Vagina (tissue), 2 donors: ENCODE measurements at regions not wholly inside any gene's neighbourhood (a gene's known extent, or its start where the extent isn't known, plus 50 kb on each side); places are given as distances from the start of the nearest gene placed in this dataset.

Source experiments
- DNase-seq, 2 donors: peaks; one replicate each; pipeline ENCODE4 v3.0.0-alpha.2; 2017; ENCODE audit errors: extremely low spot score in 2 of 2
- H3K27ac ChIP-seq: fragments of 200-600 bp; sonication (generic); one replicate; pipeline ENCODE4 v1.5.1; 2019
- H3K27me3 ChIP-seq: fragments of 200-600 bp; sonication (generic); one replicate; pipeline ENCODE4 v1.5.1; 2019
- H3K36me3 ChIP-seq, 2 donors: fragments of 200-600 bp; sonication (generic); one replicate each; pipeline ENCODE4 v1.5.1; 2017 to 2019
- H3K4me1 ChIP-seq: fragments of 200-600 bp; sonication (generic); one replicate; pipeline ENCODE4 v1.5.1; 2019
- H3K4me3 ChIP-seq, 2 donors: fragments of 200-600 bp; sonication (generic); 1 replicate in 1 of 2; 2 replicates in 1 of 2; pipeline ENCODE4 v1.5.1; 2016 to 2019
- H3K9me3 ChIP-seq: fragments of 200-600 bp; sonication (generic); one replicate; pipeline ENCODE4 v1.5.1; 2019
- CTCF ChIP-seq, 3 experiments: fragments of 450-650 bp in 2 of 3; fragments of 200-600 bp in 1 of 3; sonication (generic) in 1 of 3; IDR thresholded peaks; one replicate each; pipeline ENCODE4 v1.5.1; 2017 to 2019; ENCODE audit warnings: antibody characterized with exemption in 3 of 3, mild to moderate bottlenecking in 2 of 3, moderate library complexity in 2 of 3
- POLR2A ChIP-seq, 2 donors: fragments of 450-650 bp; IDR thresholded peaks; one replicate each; pipeline ENCODE4 v1.6.1; 2017; ENCODE audit warnings: antibody characterized with exemption in 2 of 2, mild to moderate bottlenecking in 2 of 2, moderate library complexity in 2 of 2
- POLR2AphosphoS5 ChIP-seq, 2 donors: sonication (generic); formaldehyde crosslinking; IDR thresholded peaks; one replicate each; pipeline ENCODE4 v1.9.0; 2017; ENCODE audit warnings: antibody characterized with exemption in 2 of 2, mild to moderate bottlenecking in 2 of 2, low read depth in 1 of 2; ENCODE audit not compliant: insufficient read depth in 1 of 2
- intact Hi-C: fragments of 100-400 bp; cut with DNase I; formaldehyde crosslinking; loops from one replicate; pipeline ENCODE4 v1.15.1; 2023

DNA sequence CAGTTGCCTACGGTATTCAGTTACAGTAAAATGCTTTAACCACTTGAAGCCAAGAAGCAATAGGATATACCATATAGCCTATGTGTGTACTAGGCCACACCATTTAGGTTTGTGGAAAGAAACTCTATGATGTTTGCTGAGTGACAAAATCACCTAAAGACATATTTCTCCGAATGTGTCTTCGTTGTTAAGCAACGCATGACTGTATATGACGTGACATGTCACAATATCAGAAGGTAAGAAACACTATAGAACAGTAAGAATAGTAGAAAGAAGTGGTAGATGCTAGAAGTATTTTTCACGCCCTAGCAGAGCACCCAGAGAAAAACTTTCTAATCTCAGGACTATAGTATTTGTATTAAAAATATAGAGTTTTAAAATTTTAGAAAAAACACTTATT lies 1188.2 kb upstream of the B3GALT2 start:
- Histone ChIP-seq H3K4me3 (no peak overlapping the region), H3K36me3 (no peaks in the 10 kb centered on the region), H3K27me3 (no peaks in the 10 kb centered on the region), H3K4me1 (no peaks in the 10 kb centered on the region), H3K9me3 (no peaks in the 10 kb centered on the region), H3K27ac (no peak overlapping the region)
- TF ChIP-seq POLR2A (IDR thresholded peaks at IDR 0.05) (no peak), CTCF (IDR thresholded peaks at IDR 0.05) (no peak), POLR2AphosphoS5 (IDR thresholded peaks at IDR 0.05; ENCODE audit: insufficient read depth in 1 of 2, low read depth in 1 of 2) (no peak)
- intact Hi-C loops = no loop called here
- DNase-seq = no peak

- intact Hi-C loops = no loop called here
These were observed 1185.9 kb upstream of the B3GALT2 start for GRCh38 chr1:194372266-194372665.

DNA sequence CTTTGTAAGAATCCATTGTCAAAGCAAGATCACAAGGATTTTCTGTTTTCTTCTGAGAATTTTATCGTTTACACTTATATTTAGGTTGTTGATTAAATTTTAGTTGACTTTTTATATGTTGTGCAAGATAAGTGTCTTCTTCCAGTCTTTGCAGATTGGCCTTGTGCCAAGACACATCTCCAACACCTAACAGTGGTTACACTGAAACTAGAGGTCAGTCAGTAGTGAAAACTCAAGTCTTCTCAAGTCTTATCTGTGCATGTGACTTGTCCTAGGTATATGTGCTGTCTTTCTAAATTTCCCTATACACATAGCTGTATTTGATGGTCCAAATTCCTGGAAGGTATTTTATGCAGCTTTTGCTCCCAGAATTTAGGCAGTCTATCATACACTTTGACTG lies 1183.2 kb upstream of the B3GALT2 start:
- DNase-seq = no peak
- Histone ChIP-seq H3K27ac (no peak overlapping the region), H3K4me1 (no peaks in the 10 kb centered on the region), H3K27me3 (no peaks in the 10 kb centered on the region), H3K4me3 (no peak overlapping the region), H3K9me3 (no peaks in the 10 kb centered on the region), H3K36me3 (no peaks in the 10 kb centered on the region)
- TF ChIP-seq POLR2AphosphoS5 (IDR thresholded peaks at IDR 0.05; ENCODE audit: insufficient read depth in 1 of 2, low read depth in 1 of 2) (no peak), POLR2A (IDR thresholded peaks at IDR 0.05) (no peak), CTCF (IDR thresholded peaks at IDR 0.05) (no peak)
- intact Hi-C loops = no loop called here

More at GRCh38 chr1:194372266-194372665, 1185.9 kb upstream of the B3GALT2 start:
- no peaks in the 10 kb centered on the region for H3K4me1 ChIP-seq
- H3K4me3 ChIP-seq = no peak overlapping the region
- TF ChIP-seq POLR2A (IDR thresholded peaks at IDR 0.05) (no peak), POLR2AphosphoS5 (IDR thresholded peaks at IDR 0.05; ENCODE audit: insufficient read depth in 1 of 2, low read depth in 1 of 2) (no peak), CTCF (IDR thresholded peaks at IDR 0.05) (no peak)
- no peaks in the 10 kb centered on the region for H3K9me3 ChIP-seq
- no peaks in the 10 kb centered on the region for H3K36me3 ChIP-seq
- DNase-seq = no peak
- H3K27ac ChIP-seq = no peak overlapping the region
- H3K27me3 ChIP-seq = no peaks in the 10 kb centered on the region

- Histone ChIP-seq H3K27me3 (no peaks in the 10 kb centered on the region), H3K36me3 (no peaks in the 10 kb centered on the region), H3K4me3 (no peak overlapping the region), H3K4me1 (no peaks in the 10 kb centered on the region), H3K9me3 (no peaks in the 10 kb centered on the region), H3K27ac (no peak overlapping the region)
- DNase-seq = no peak
- TF ChIP-seq CTCF (IDR thresholded peaks at IDR 0.05) (no peak), POLR2AphosphoS5 (IDR thresholded peaks at IDR 0.05; ENCODE audit: insufficient read depth in 1 of 2, low read depth in 1 of 2) (no peak), POLR2A (IDR thresholded peaks at IDR 0.05) (no peak)
- intact Hi-C loops = no loop called here
These were observed 1182.6 kb upstream of the B3GALT2 start for GRCh38 chr1:194369060-194369459.

- DNase-seq = no peak
- no peak overlapping the region for H3K27ac ChIP-seq
- H3K36me3 ChIP-seq = no peaks in the 10 kb centered on the region
- H3K27me3 ChIP-seq = no peaks in the 10 kb centered on the region
- no peaks in the 10 kb centered on the region for H3K4me1 ChIP-seq
- H3K4me3 ChIP-seq = no peak overlapping the region
- intact Hi-C loops = no loop called here
- no peaks in the 10 kb centered on the region for H3K9me3 ChIP-seq
- TF ChIP-seq POLR2A (IDR thresholded peaks at IDR 0.05) (no peak), POLR2AphosphoS5 (IDR thresholded peaks at IDR 0.05; ENCODE audit: insufficient read depth in 1 of 2, low read depth in 1 of 2) (no peak), CTCF (IDR thresholded peaks at IDR 0.05) (no peak)
These were observed 1180.7 kb upstream of the B3GALT2 start for GRCh38 chr1:194367121-194367520.
